Fibroblast of gingiva (primary cell): ENCODE measurements at regions not wholly inside any gene's neighbourhood (a gene's known extent, or its start where the extent isn't known, plus 50 kb on each side); places are given as distances from the start of the nearest gene placed in this dataset.
A peak's percentile ranks its signal among the peaks of the same experiment; 100 is the strongest.
"Not testable (repeated sequence)": the region's sequence is repeated elsewhere in the genome, so short reads cannot be mapped to it uniquely, and the experiment has no call there.

Experiments used
- DNase-seq: peaks from one replicate; pipeline ENCODE4 v3.0.0-alpha.2; 2011; ENCODE audit warnings: low read depth

DNA sequence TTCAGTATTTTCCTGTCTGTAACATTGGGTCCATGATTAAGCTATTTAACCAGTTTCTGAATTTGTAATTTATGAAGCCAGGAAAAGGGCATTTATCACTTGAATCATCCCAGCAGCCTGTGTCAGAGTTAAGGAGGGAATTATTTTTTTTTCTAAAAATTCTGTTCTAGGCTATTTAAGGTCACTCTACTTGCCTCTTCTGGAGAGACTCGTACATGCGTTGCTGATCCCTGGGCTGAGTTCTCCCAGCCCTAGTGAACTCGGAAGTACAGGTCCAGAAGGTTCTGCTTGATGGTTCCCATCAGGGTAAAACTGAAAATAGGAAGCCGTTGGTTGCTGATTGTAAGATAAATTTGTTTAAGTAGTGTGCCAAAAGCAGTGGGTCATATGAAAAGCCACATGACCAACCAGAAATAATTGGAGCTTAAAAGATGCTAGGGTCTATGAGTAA is 90.7 kb downstream of the GPR88 start:
- DNase-seq, result no peak

DNA sequence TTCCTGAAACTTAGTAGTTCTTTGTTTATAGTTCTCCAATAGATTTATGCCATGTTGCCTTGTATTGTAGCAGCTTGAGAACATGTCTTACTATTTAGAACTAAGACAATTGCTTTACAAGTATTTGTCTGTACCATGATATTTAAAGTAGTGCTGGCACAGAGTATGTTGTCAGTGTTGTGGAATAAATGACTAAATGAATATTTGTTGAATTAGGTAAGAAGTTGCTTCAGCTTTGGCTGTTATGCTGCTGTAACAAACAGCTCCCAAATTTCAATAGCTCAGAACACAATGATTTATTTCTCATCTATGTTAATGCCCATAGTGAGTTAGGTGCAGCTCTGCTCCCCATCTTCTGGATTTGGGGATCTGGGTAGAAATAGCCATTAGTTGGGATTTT is 90.2 kb upstream of the VCAM1 start:
- DNase-seq, result peak; percentile 10

DNA sequence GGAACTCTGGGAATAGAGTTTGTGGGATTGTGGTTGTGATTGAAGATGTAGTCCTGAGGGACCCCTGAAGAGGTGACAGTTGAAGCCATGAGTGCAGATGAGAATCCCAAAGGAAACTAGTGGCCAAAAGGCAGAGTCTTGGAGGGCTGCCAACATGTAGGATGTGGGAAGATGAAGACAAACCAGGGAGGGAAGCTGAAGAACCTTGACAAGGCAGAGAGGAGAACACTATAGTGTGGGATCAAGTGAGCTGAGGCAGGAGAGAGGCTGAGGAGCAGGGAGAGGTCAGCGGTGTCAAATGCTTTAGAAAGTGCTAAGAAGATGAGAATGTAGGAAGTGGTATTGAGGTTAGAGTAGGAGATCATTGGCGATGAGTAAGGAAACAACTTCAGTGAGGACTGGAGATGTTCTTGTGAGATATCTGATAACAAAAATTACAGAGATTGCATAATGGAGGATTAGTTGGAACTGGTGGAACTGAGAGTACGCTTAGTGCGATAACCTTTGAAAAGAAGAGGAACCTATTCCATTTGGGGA is 88.5 kb upstream of the VCAM1 start:
- DNase-seq, result peak; percentile 15

DNA sequence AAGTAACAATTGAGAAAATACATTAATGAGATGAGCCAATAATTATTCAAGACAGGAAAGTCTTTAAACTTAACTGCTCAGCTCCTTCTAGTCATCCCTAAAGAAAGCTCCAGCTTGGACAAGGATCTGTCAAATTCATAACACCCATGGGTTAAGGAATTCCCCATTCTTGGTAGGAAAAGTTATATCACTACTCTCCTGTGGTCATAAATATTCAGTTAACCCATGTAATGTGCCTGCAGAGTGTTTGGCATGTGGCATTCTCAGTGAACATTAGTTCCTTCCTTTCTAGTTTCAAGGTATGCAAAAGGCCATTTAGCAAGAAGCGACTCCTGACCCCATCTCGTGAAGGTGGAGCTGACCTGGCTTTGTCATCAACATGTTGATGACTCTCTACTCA is 76.7 kb upstream of the VCAM1 start:
- DNase-seq, result no peak

DNA sequence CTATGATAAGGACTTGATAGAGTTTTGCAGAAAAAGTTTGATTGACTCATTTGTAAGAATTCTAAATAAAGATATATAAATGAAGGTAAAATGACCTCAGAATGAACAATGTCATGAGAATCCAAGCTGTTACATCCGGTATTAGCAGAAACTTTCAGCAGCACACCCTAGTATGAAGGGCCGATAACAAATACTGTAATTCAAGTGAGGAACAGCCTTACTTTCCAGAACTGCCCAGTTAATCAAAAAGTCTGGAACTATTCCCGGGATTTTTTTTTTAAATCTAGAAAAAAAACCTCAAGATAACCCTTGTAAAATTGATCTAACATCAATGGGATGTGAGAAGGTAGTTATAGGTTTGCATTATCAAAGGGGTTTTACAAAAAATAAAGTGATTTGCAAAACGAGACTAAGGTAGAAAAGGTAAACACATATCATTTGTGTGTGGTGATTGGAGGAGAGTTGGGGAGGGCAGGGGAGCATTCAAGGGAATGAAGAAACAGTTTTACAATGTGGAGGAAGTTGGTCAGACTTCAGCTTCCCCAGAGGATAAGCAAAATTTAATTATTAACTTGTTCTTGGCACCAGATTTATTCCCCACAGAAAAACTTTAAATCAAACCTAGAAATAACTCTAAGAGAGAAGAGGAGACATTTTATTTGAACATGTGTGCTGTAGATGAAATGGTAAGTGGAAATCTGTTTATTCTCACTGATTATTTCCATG is 75.9 kb upstream of the VCAM1 start:
- DNase-seq, result peak; percentile 37

DNA sequence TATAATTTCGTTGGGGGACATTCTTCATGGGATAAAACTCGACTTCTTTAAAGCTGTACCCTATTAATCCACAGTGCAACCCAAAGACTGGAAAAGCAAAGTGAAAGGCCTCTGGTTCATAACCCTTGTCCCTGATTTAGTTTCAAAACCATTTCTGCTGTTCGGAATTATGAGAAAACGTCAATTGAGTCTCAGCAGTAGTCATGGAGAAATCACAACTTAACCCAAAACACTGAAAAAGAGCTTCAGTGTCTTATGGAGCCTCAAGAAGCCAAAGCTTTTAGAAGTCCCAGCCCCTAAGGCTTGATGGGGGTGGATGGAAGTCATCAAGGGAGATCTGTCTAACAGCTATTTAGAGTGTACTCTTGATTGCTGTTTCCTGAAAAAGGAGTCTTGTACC is 73.5 kb upstream of the VCAM1 start:
- DNase-seq, result peak; percentile 38

DNA sequence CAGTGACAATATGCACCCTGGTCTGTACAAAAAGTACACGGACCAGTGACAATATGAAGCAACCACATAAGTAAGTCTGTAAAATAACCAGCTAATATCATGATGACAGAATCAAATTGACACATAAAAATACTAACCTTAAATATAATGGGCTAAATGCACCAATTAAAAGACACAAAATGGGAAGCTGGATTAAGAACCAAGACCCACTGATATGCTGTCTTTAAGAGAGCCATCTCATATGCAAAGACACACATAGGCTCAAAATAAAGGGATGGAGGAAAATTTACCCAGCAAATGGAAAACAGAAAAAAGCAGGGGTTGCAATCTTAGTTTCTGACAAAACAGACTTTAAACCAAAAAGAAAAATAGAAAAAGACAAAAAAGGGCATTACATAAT is 70.4 kb upstream of the VCAM1 start:
- peak; percentile 35 for DNase-seq

DNA sequence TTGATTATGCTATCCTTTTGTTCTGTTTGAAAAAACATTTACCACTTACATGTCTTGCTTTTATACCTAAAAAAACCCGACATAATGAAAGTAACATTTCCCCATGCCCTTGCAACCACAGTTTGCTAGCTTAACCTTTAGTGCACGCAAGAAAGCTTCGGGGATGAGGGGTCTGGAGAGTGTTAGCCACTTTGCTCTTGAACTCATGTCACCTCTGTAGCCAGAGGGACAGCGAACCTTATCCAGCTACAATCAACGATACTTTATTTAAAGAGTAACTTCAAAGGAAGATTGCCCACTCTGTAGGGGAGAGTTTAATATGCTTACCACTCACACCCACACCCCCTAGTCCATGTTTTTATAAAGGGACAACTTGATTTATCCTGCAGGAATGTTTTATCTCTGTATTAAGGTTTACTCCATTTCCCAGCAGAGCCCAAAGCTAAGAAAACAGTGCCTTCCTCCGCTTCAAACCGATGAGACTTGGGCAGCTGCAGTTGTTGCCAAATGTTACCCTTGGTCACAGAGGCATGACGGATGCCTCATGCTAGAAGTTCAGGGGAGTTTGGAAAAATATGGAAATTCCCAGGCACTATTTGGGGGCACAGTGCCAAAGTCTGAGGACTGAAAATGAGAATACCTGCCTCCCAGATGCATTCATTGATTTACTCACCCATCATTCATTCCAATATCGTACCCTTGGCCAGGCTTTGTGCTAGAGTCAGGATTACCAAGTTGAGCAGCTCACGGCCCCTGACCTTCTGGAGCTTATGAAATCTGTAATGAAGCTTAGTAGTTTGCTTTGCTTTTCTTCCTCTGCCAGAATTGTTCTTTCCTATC is 61.4 kb upstream of the VCAM1 start:
- DNase-seq, result no peak

DNA sequence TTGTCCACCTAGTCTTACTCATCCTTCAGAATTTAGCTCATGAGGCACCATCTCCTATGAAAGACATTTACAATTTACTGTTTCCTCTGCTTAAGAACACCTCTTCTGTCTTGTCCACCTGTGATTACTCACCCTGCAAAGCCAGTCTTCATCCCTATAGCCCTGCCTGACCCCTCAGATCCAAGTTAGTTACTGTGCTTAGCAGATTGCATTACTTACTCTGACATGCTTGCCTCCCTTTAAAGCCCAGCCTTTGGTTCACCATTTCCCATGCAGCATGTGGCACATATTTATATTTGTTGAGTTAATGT is 60.9 kb upstream of the VCAM1 start:
- no peak for DNase-seq

DNA sequence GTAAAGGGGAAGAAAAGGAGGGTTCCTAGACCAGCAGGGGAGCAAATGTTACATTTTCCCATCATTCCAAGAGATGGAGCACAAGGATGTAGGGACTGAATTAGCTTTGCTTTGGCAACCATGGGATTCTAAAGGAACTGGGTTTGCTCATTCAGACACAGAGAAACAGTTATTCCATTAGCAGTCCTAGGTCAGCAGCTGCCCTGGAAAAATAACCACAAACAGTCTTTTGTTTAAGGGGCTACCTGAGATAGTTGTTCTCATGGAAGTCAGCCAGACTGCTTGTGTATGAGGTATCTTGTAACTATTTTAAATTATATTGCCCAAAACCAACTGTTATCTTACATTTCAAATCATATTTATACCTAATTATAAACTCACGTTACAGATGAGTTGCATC is 58.4 kb upstream of the VCAM1 start:
- no peak for DNase-seq

DNA sequence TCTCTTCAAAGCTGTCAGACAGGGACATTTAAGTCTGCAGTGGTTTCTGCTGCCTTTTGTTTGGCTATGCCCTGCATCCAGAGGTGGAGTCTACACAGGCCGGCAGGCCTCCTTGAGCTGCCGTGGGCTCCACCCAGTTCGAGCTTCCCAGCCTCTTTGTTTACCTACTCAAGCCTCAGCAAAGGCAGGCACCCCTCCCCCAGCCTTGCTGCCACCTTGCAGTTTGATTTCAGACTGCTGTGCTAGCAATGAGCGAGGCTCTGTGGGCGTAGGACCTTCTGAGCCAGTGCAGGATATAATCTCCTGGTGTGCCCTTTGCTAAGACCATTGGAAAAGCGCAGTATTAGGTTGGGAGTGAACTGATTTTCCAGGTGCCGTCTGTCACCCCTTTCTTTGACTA is 51.0 kb upstream of the VCAM1 start:
- not testable (repeated sequence) for DNase-seq
